ENCODE measurements at regions not wholly inside any gene's neighbourhood (a gene's known extent, or its start where the extent isn't known, plus 50 kb on each side); places are given as distances from the start of the nearest gene placed in this dataset.
"Not testable (repeated sequence)": the region's sequence is repeated elsewhere in the genome, so short reads cannot be mapped to it uniquely, and the experiment has no call there.

GRCh38 chr2:76180676-76181075, 470.0 kb upstream of the GCFC2 start:
- TF ChIP-seq CTCF (conservative IDR thresholded peaks at IDR 0.05; ENCODE audit: low read depth, low read length), result no peak
- H3K4me3 ChIP-seq (ENCODE audit: low read length), result no peak overlapping the region
- DNase-seq (ENCODE audit: low read depth), result no peak

- TF ChIP-seq CTCF (conservative IDR thresholded peaks at IDR 0.05; ENCODE audit: low read depth, low read length), result no peak
- H3K4me3 ChIP-seq (ENCODE audit: low read length), result no peak overlapping the region
- DNase-seq (ENCODE audit: low read depth), result no peak
These were observed 467.9 kb upstream of the GCFC2 start for GRCh38 chr2:76178610-76179009.

GRCh38 chr2:76175295-76175694, 464.6 kb upstream of the GCFC2 start:
- TF ChIP-seq CTCF (conservative IDR thresholded peaks at IDR 0.05; ENCODE audit: low read depth, low read length), result no peak
- no peak overlapping the region for H3K4me3 ChIP-seq (ENCODE audit: low read length)
- DNase-seq (ENCODE audit: low read depth), result no peak

GRCh38 chr2:76174505-76174904, 463.8 kb upstream of the GCFC2 start:
- no peak for DNase-seq (ENCODE audit: low read depth)
- no peak overlapping the region for H3K4me3 ChIP-seq (ENCODE audit: low read length)
- TF ChIP-seq CTCF (conservative IDR thresholded peaks at IDR 0.05; ENCODE audit: low read depth, low read length), result no peak

GRCh38 chr2:76173206-76173605, 462.5 kb upstream of the GCFC2 start:
- not testable (repeated sequence) for DNase-seq (ENCODE audit: low read depth); H3K4me3 ChIP-seq (ENCODE audit: low read length)

GRCh38 chr2:76172154-76172595, 461.5 kb upstream of the GCFC2 start:
- DNase-seq (ENCODE audit: low read depth); H3K4me3 ChIP-seq (ENCODE audit: low read length): not testable (repeated sequence)

- TF ChIP-seq CTCF (conservative IDR thresholded peaks at IDR 0.05; ENCODE audit: low read depth, low read length), result no peak
- H3K4me3 ChIP-seq (ENCODE audit: low read length), result no peak overlapping the region
- DNase-seq (ENCODE audit: low read depth), result no peak
These were observed 460.1 kb upstream of the GCFC2 start for GRCh38 chr2:76170856-76171255.

- no peak for TF ChIP-seq CTCF (conservative IDR thresholded peaks at IDR 0.05; ENCODE audit: low read depth, low read length)
- no peak overlapping the region for H3K4me3 ChIP-seq (ENCODE audit: low read length)
- no peak for DNase-seq (ENCODE audit: low read depth)
These were observed 459.3 kb upstream of the GCFC2 start for GRCh38 chr2:76170009-76170384.
